AG04449 (cell line): ENCODE measurements at regions not wholly inside any gene's neighbourhood (a gene's known extent, or its start where the extent isn't known, plus 50 kb on each side); places are given as distances from the start of the nearest gene placed in this dataset.

Source experiments
- CTCF ChIA-PET: fragments of 350-600 bp; formaldehyde crosslinking; extraction: SDS; loops from one replicate; lab custom pipeline; 2021; ENCODE audit warnings: antibody characterized with exemption; lab: Yijun Ruan, JAX
- POLR2A ChIA-PET: fragments of 400-600, 350-600 bp; formaldehyde crosslinking; extraction: SDS; loops from one replicate; lab custom pipeline; 2020; ENCODE audit warnings: antibody characterized with exemption, inconsistent platforms; lab: Yijun Ruan, JAX
- DNase-seq: peaks from one replicate; pipeline ENCODE4 v3.0.0-alpha.2; 2010; ENCODE audit warnings: low read depth, low spot score
- H3K4me3 ChIP-seq: 2 replicates; pipeline ENCODE4 v1.5.1; 2011; ENCODE audit warnings: low read depth, mild to moderate bottlenecking, control low read depth, low read length
- CTCF ChIP-seq: IDR thresholded peaks from one replicate; pipeline ENCODE4 v1.5.1; 2011; ENCODE audit warnings: mild to moderate bottlenecking, moderate library complexity, low read length, control low read depth, inconsistent platforms; ENCODE audit not compliant: insufficient read depth; ENCODE audit errors: missing control alignments

GRCh38 chr6:139994998-139995397 lies 620.5 kb upstream of the CITED2 start:
- no peak overlapping the region for H3K4me3 ChIP-seq
- ChIA-PET CTCF (no interaction called here), POLR2A (no interaction called here)
- DNase-seq = no peak
- no peak for TF ChIP-seq CTCF

GRCh38 chr6:139990856-139991465 lies 616.5 kb upstream of the CITED2 start:
- CTCF ChIA-PET = no interaction called here
- no peak for DNase-seq
- TF ChIP-seq CTCF = no peak
- H3K4me3 ChIP-seq = no peak overlapping the region
- POLR2A ChIA-PET = no interaction called here

GRCh38 chr6:139990026-139990686 lies 615.7 kb upstream of the CITED2 start:
- ChIA-PET CTCF (no interaction called here), POLR2A (interaction anchor here (0.7 kb wide), 1 partner anchor 249 kb away, joined by 3 read pairs; no protein-coding TSS in a partner anchor)
- no peak for TF ChIP-seq CTCF
- H3K4me3 ChIP-seq = no peak overlapping the region
- DNase-seq = no peak

- no peak for TF ChIP-seq CTCF
- ChIA-PET POLR2A (no interaction called here), CTCF (no interaction called here)
Measured at GRCh38 chr6:139988685-139989084, 614.2 kb upstream of the CITED2 start.

GRCh38 chr6:139987091-139987490 lies 612.6 kb upstream of the CITED2 start:
- no peak for TF ChIP-seq CTCF
- ChIA-PET CTCF (no interaction called here), POLR2A (no interaction called here)
- no peak overlapping the region for H3K4me3 ChIP-seq
- DNase-seq = no peak

More at GRCh38 chr6:139988685-139989084, 614.2 kb upstream of the CITED2 start:
- no peak overlapping the region for H3K4me3 ChIP-seq
- no peak for DNase-seq

- TF ChIP-seq CTCF = no peak
- H3K4me3 ChIP-seq = no peak overlapping the region
- ChIA-PET POLR2A (no interaction called here), CTCF (no interaction called here)
- DNase-seq = no peak
Measured at GRCh38 chr6:139985236-139985815, 610.9 kb upstream of the CITED2 start.
